Left lung (tissue), 4 donors: ENCODE measurements at regions not wholly inside any gene's neighbourhood (a gene's known extent, or its start where the extent isn't known, plus 50 kb on each side); places are given as distances from the start of the nearest gene placed in this dataset.
A peak's percentile ranks its signal among the peaks of the same experiment; 100 is the strongest.

ENCODE experiments used
- ATAC-seq: fragments of 200-7000 bp; cut with Tn5 transposase; one replicate; pipeline ENCODE4 v1.9.1; 2020; ENCODE audit warnings: moderate library complexity
- DNase-seq, 4 donors: peaks; one replicate each; pipeline ENCODE4 v3.0.0-alpha.2; 2013 to 2020
- H3K27ac ChIP-seq, 2 donors: fragments of 200-600 bp; sonication (generic) in 1 of 2; one replicate each; pipeline versions ENCODE4 v1.5.0 to v1.8.0; 2020 to 2021
- H3K27me3 ChIP-seq, 2 donors: fragments of 200-600 bp; sonication (generic) in 1 of 2; one replicate each; pipeline versions ENCODE4 v1.5.0 to v1.8.0; 2020 to 2021
- H3K36me3 ChIP-seq, 2 donors: fragments of 200-600 bp; sonication (generic) in 1 of 2; one replicate each; pipeline versions ENCODE4 v1.5.0 to v1.8.0; 2020 to 2021
- H3K4me1 ChIP-seq, 2 donors: fragments of 200-600 bp; one replicate each; pipeline ENCODE4 v1.8.0; 2021
- H3K4me3 ChIP-seq, 2 donors: fragments of 200-600 bp; sonication (generic) in 1 of 2; one replicate each; pipeline versions ENCODE4 v1.5.0 to v1.8.0; 2020 to 2021; ENCODE audit warnings: mild to moderate bottlenecking in 1 of 2
- H3K9me3 ChIP-seq, 2 donors: fragments of 200-600 bp; sonication (generic) in 1 of 2; one replicate each; pipeline versions ENCODE4 v1.5.0 to v1.8.0; 2020 to 2021
- intact Hi-C, 2 donors: fragments of 100-400 bp; cut with DNase I; formaldehyde crosslinking; loops; one replicate each; pipeline versions ENCODE4 v1.11.2 to v1.14.2; 2022
- TF ChIP-seq, protein P1 (sequence below), 2 donors: fragments of 200-600 bp; sonication (generic) in 1 of 2; IDR thresholded peaks; one replicate each; pipeline versions ENCODE4 v1.5.0 to v1.8.0; 2021; ENCODE audit warnings: antibody characterized with exemption in 2 of 2
- donor health status: DM: no; HTN: yes; CAD: no.
- donor health status: DM: no; HTN: no; CAD: no.

DNA sequence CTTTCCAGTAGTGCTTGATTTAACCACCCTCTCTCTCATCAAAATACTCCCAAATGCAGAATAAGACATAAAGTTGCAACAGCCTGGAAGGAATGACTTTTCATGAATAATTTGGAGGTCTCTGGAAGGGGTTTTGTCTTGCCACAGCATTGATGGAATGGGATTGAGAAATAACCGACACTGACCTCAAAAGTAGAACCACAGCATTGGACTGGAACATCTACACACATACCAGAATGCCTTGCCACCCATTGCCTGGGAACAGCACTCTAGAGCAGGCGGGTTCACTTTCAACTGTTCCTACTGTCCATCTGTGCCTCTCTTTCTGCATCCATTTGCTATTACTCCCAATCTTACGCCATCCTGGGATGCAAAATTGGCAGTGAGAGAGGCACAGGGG is 149.1 kb upstream of the USP24 start:
- Histone ChIP-seq H3K27me3 (no peaks in the 10 kb centered on the region), H3K27ac (no peak overlapping the region), H3K36me3 (no peaks in the 10 kb centered on the region), H3K9me3 (peaks cover 0 to 4% of the 10 kb centered on the region in 2 donors), H3K4me1 (no peaks in the 10 kb centered on the region), H3K4me3 (no peak overlapping the region)
- intact Hi-C loops: no loop called here
- DNase-seq: no peak
- no peak for ATAC-seq
- TF ChIP-seq, protein P1, sequence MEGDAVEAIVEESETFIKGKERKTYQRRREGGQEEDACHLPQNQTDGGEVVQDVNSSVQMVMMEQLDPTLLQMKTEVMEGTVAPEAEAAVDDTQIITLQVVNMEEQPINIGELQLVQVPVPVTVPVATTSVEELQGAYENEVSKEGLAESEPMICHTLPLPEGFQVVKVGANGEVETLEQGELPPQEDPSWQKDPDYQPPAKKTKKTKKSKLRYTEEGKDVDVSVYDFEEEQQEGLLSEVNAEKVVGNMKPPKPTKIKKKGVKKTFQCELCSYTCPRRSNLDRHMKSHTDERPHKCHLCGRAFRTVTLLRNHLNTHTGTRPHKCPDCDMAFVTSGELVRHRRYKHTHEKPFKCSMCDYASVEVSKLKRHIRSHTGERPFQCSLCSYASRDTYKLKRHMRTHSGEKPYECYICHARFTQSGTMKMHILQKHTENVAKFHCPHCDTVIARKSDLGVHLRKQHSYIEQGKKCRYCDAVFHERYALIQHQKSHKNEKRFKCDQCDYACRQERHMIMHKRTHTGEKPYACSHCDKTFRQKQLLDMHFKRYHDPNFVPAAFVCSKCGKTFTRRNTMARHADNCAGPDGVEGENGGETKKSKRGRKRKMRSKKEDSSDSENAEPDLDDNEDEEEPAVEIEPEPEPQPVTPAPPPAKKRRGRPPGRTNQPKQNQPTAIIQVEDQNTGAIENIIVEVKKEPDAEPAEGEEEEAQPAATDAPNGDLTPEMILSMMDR (IDR thresholded peaks at IDR 0.05): no peak

GRCh38 chr1:55363268-55363667 is 148.1 kb upstream of the USP24 start:
- no peaks in the 10 kb centered on the region for H3K36me3 ChIP-seq
- TF ChIP-seq, protein P1 (IDR thresholded peaks at IDR 0.05): no peak
- no peak for DNase-seq
- peak; percentile 17 for ATAC-seq
- H3K4me1 ChIP-seq: no peaks in the 10 kb centered on the region
- no peak overlapping the region for H3K4me3 ChIP-seq
- no peak overlapping the region for H3K27ac ChIP-seq
- H3K9me3 ChIP-seq: peaks cover 0 to 2% of the 10 kb centered on the region in 2 donors
- intact Hi-C loops: no loop called here
- H3K27me3 ChIP-seq: no peaks in the 10 kb centered on the region

DNA sequence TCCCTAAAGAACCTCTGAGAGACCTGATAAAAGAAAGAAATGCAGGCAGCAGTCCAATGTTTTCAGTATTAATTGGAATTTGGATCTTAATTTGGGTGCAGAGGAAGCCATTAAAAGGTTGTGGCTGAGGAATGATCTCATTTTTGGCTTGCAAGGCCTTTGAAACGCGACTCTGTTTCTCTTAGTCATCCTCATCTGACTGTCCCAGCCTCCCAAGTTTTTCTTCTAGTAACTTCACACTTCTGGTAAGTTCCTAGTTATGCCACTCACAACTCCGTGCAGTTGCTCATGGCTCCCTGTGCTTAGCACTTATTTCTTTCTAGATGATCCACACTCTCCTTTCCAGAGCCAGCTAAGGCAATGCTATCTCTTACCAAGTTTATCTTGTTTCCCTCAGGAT is 147.4 kb upstream of the USP24 start:
- no peaks in the 10 kb centered on the region for H3K27me3 ChIP-seq
- no peak for DNase-seq
- H3K4me3 ChIP-seq: no peak overlapping the region
- no peaks in the 10 kb centered on the region for H3K9me3 ChIP-seq
- no peaks in the 10 kb centered on the region for H3K4me1 ChIP-seq
- TF ChIP-seq, protein P1 (IDR thresholded peaks at IDR 0.05): no peak
- peak; percentile 68 for ATAC-seq
- intact Hi-C loops: no loop called here
- no peak overlapping the region for H3K27ac ChIP-seq
- H3K36me3 ChIP-seq: no peaks in the 10 kb centered on the region

DNA sequence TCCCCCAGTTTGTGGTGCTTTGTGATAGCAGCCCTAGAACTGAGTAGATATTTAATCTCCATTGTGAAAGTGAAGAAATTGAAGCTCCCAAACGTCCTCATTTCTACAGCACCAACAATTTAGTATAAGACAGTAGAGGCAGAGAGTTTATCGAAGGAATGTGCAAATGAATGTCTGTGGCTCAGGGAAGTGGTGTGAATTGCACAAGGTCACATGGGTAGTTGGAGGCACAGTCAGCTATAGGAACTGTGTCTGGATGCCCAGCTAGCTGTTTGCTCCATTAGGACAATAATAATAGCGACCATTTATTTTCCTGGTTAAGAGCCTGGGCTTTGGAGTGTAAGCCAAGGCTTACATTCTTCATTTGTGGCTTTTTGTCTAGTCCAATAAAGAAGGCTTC is 144.4 kb upstream of the USP24 start:
- Histone ChIP-seq H3K36me3 (no peaks in the 10 kb centered on the region), H3K4me3 (no peak overlapping the region), H3K9me3 (no peaks in the 10 kb centered on the region), H3K4me1 (no peaks in the 10 kb centered on the region), H3K27me3 (no peaks in the 10 kb centered on the region), H3K27ac (no peak overlapping the region)
- intact Hi-C loops: no loop called here
- TF ChIP-seq, protein P1 (IDR thresholded peaks at IDR 0.05): no peak
- ATAC-seq (no peak), DNase-seq (no peak)

GRCh38 chr1:55358581-55358980 is 143.4 kb upstream of the USP24 start:
- TF ChIP-seq, protein P1 (IDR thresholded peaks at IDR 0.05): no peak
- Histone ChIP-seq H3K9me3 (no peaks in the 10 kb centered on the region), H3K27me3 (no peaks in the 10 kb centered on the region), H3K36me3 (no peaks in the 10 kb centered on the region), H3K27ac (no peak overlapping the region), H3K4me1 (no peaks in the 10 kb centered on the region), H3K4me3 (no peak overlapping the region)
- ATAC-seq (no peak), DNase-seq (no peak)
- intact Hi-C loops: no loop called here
